Smooth muscle cell (in vitro differentiated cells): ENCODE measurements at regions not wholly inside any gene's neighbourhood (a gene's known extent, or its start where the extent isn't known, plus 50 kb on each side); places are given as distances from the start of the nearest gene placed in this dataset.

Experiments used
- DNase-seq: peaks from one replicate; lab custom pipeline; 2025; ENCODE audit not compliant: unreplicated experiment; lab: John Stamatoyannopoulos, UW
- H2AFZ ChIP-seq: fragments of 200-600 bp; sonication (generic); 2 replicates; pipeline ENCODE4 v1.6.0; 2016; ENCODE audit warnings: antibody characterized with exemption, low read depth, mild to moderate bottlenecking
- H3F3A ChIP-seq: fragments of 200-600 bp; sonication (generic); 2 replicates; pipeline ENCODE4 v1.6.0; 2017; ENCODE audit warnings: antibody characterized with exemption, low read depth
- H3K27ac ChIP-seq: fragments of 200-600 bp; sonication (generic); 2 replicates; pipeline ENCODE4 v1.5.1; 2016; ENCODE audit warnings: low read depth, mild to moderate bottlenecking
- H3K27me3 ChIP-seq: fragments of 200-600 bp; sonication (generic); 2 replicates; pipeline ENCODE4 v1.6.1; 2016; ENCODE audit warnings: low read depth, mild to moderate bottlenecking
- H3K36me3 ChIP-seq: fragments of 200-600 bp; sonication (generic); 2 replicates; pipeline ENCODE4 v1.5.1; 2016; ENCODE audit warnings: low read depth
- H3K4me1 ChIP-seq: fragments of 200-600 bp; sonication (generic); 2 replicates; pipeline ENCODE4 v1.5.1; 2016; ENCODE audit warnings: low read depth
- H3K4me2 ChIP-seq: fragments of 200-600 bp; sonication (generic); 2 replicates; pipeline ENCODE4 v1.6.0; 2016; ENCODE audit warnings: mild to moderate bottlenecking
- H3K4me3 ChIP-seq: fragments of 200-600 bp; sonication (generic); 2 replicates; pipeline ENCODE4 v1.5.1; 2016; ENCODE audit warnings: mild to moderate bottlenecking
- H3K79me2 ChIP-seq: fragments of 200-600 bp; sonication (generic); 2 replicates; pipeline ENCODE4 v1.6.0; 2016; ENCODE audit warnings: low read depth, mild to moderate bottlenecking
- H3K9ac ChIP-seq: fragments of 200-600 bp; sonication (generic); 2 replicates; pipeline ENCODE4 v1.6.0; 2016; ENCODE audit warnings: low read depth
- H3K9me3 ChIP-seq: fragments of 200-600 bp; sonication (generic); replicated peaks from 2 replicates; pipeline ENCODE4 v1.5.1; 2016; ENCODE audit warnings: low read depth
- H4K20me1 ChIP-seq: fragments of 200-600 bp; sonication (generic); 2 replicates; pipeline ENCODE4 v1.6.0; 2016; ENCODE audit warnings: low read depth
- CTCF ChIP-seq: fragments of 200-600 bp; sonication (generic); IDR thresholded peaks from 2 replicates; pipeline ENCODE4 v1.5.1; 2017; ENCODE audit warnings: borderline replicate concordance, mild to moderate bottlenecking, antibody characterized with exemption; ENCODE audit not compliant: insufficient read depth, poor library complexity, severe bottlenecking
- WGBS: methylation state at CpG from one replicate; pipeline ENCODE4 v1.1.7; 2016; ENCODE audit warnings: low lambda C conversion rate; 5-methylcytosine and 5-hydroxymethylcytosine counted together

- Histone ChIP-seq H3K27me3 (no peaks in the 10 kb centered on the region), H2AFZ (no peak overlapping the region), H3K9me3 (no peaks in the 10 kb centered on the region), H3F3A (no peaks in the 10 kb centered on the region), H3K9ac (no peak overlapping the region), H4K20me1 (no peaks in the 10 kb centered on the region), H3K4me2 (no peak overlapping the region), H3K79me2 (no peaks in the 10 kb centered on the region), H3K36me3 (no peaks in the 10 kb centered on the region), H3K4me3 (no peak overlapping the region), H3K27ac (no peak overlapping the region), H3K4me1 (no peaks in the 10 kb centered on the region)
- WGBS, result 95% methylated on average over 2 of the region's 2 CpGs
- DNase-seq, result no peak
- TF ChIP-seq CTCF, result no peak
Observed at GRCh38 chr2:82735336-82735735, 1723.7 kb downstream of the SUCLG1 start.

GRCh38 chr2:82731824-82732223 is 1727.3 kb downstream of the SUCLG1 start:
- 83% methylated on average over 4 of the region's 4 CpGs for WGBS
- H3K79me2 ChIP-seq, result no peaks in the 10 kb centered on the region
- no peak for TF ChIP-seq CTCF
- no peaks in the 10 kb centered on the region for H3K36me3 ChIP-seq
- no peaks in the 10 kb centered on the region for H3F3A ChIP-seq
- H3K4me1 ChIP-seq, result no peaks in the 10 kb centered on the region
- H3K27ac ChIP-seq, result no peak overlapping the region
- H3K9ac ChIP-seq, result no peak overlapping the region
- H3K4me2 ChIP-seq, result no peak overlapping the region
- H3K9me3 ChIP-seq, result no peaks in the 10 kb centered on the region
- no peaks in the 10 kb centered on the region for H4K20me1 ChIP-seq
- no peak overlapping the region for H3K4me3 ChIP-seq
- no peak overlapping the region for H2AFZ ChIP-seq
- H3K27me3 ChIP-seq, result no peaks in the 10 kb centered on the region
- DNase-seq, result no peak

- WGBS, result 100% methylated on average over 1 of the region's 1 CpG
- DNase-seq, result no peak
- no peak overlapping the region for H3K27ac ChIP-seq
- no peaks in the 10 kb centered on the region for H3K36me3 ChIP-seq
- no peak overlapping the region for H3K9ac ChIP-seq
- no peak overlapping the region for H2AFZ ChIP-seq
- no peaks in the 10 kb centered on the region for H3K27me3 ChIP-seq
- no peak overlapping the region for H3K4me3 ChIP-seq
- H3F3A ChIP-seq, result no peaks in the 10 kb centered on the region
- no peaks in the 10 kb centered on the region for H3K79me2 ChIP-seq
- H3K4me1 ChIP-seq, result no peaks in the 10 kb centered on the region
- H3K4me2 ChIP-seq, result no peak overlapping the region
- no peaks in the 10 kb centered on the region for H4K20me1 ChIP-seq
- no peaks in the 10 kb centered on the region for H3K9me3 ChIP-seq
- TF ChIP-seq CTCF, result no peak
Observed at GRCh38 chr2:82730811-82731210, 1728.3 kb downstream of the SUCLG1 start.

GRCh38 chr2:82728090-82728489 is 1731.0 kb downstream of the SUCLG1 start:
- no peaks in the 10 kb centered on the region for H3K36me3 ChIP-seq
- H4K20me1 ChIP-seq, result no peaks in the 10 kb centered on the region
- no peak overlapping the region for H3K9ac ChIP-seq
- no peaks in the 10 kb centered on the region for H3K79me2 ChIP-seq
- TF ChIP-seq CTCF, result no peak
- H3F3A ChIP-seq, result no peaks in the 10 kb centered on the region
- H3K4me1 ChIP-seq, result no peaks in the 10 kb centered on the region
- DNase-seq, result no peak
- H3K27ac ChIP-seq, result no peak overlapping the region
- 95% methylated on average over 2 of the region's 2 CpGs for WGBS
- H3K27me3 ChIP-seq, result no peaks in the 10 kb centered on the region
- H3K4me2 ChIP-seq, result no peak overlapping the region
- H3K4me3 ChIP-seq, result no peak overlapping the region
- no peak overlapping the region for H2AFZ ChIP-seq
- H3K9me3 ChIP-seq, result no peaks in the 10 kb centered on the region
